GM12892 (cell line): ENCODE measurements at regions not wholly inside any gene's neighbourhood (a gene's known extent, or its start where the extent isn't known, plus 50 kb on each side); places are given as distances from the start of the nearest gene placed in this dataset.
"Not testable (repeated sequence)": the region's sequence is repeated elsewhere in the genome, so short reads cannot be mapped to it uniquely, and the experiment has no call there.

Experiments
- DNase-seq: peaks from one replicate; pipeline ENCODE4 v3.0.0; 2011; ENCODE audit not compliant: insufficient read length
- FAIRE-seq: peaks from 2 replicates; lab custom pipeline; 2011; peaks lifted over from hg19 to GRCh38; lab: Jason Lieb, UNC
- POLR2A ChIP-seq: IDR thresholded peaks from 2 replicates; pipeline ENCODE4 v1.6.1; 2011; ENCODE audit warnings: low read depth, low read length, control low read depth
- POLR2AphosphoS5 ChIP-seq: IDR thresholded peaks from 2 replicates; pipeline ENCODE4 v1.6.1; 2011; ENCODE audit warnings: low read depth, low read length, control low read depth
- TAF1 ChIP-seq: IDR thresholded peaks from 2 replicates; pipeline ENCODE4 v1.6.1; 2011; ENCODE audit warnings: low read depth, mild to moderate bottlenecking, control low read depth, low read length, borderline replicate concordance

DNA sequence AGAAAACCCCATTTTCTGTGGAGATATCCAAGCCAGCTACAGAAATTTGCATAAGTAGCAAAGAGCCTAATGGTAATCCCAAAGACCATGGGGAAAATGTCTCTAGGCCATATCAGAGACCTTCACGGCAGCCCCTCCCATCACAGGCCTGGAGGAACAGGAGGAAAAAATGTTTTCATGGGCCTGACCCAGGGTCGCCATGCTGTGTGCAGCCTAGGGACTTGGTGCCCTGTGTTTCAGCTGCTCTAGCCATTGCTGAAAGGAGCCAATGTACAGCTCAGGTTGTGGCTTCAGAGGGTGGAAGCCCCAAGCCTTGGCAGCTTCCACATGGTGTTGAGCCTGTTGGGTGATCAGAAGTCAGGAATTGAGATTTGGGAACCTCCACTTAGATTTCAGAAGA is 1150.7 kb downstream of the OTOL1 start:
- FAIRE-seq (no peak), DNase-seq (no peak)
- no peak for TF ChIP-seq POLR2A

DNA sequence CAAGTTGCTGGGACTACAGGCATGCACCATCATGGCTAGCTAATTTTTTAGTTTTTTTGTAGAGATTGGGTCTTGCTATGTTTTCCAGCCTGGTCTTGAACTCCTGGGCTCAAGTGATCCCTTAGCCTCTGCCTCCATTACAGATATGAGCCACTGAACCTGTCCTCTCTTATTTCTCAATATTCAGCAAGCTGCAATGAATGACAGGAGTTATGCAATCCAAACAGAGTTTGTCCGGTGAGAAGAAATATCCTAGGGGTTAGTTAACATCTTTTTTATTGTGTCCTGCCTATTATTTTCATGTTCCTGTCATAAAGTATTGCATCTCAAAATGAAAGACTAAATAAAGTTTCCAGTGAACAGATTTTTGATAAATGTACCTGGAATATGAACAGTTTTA is 1161.4 kb downstream of the OTOL1 start:
- TF ChIP-seq TAF1 (no peak), POLR2AphosphoS5 (no peak), POLR2A (no peak)
- DNase-seq (no peak), FAIRE-seq (no peak)

DNA sequence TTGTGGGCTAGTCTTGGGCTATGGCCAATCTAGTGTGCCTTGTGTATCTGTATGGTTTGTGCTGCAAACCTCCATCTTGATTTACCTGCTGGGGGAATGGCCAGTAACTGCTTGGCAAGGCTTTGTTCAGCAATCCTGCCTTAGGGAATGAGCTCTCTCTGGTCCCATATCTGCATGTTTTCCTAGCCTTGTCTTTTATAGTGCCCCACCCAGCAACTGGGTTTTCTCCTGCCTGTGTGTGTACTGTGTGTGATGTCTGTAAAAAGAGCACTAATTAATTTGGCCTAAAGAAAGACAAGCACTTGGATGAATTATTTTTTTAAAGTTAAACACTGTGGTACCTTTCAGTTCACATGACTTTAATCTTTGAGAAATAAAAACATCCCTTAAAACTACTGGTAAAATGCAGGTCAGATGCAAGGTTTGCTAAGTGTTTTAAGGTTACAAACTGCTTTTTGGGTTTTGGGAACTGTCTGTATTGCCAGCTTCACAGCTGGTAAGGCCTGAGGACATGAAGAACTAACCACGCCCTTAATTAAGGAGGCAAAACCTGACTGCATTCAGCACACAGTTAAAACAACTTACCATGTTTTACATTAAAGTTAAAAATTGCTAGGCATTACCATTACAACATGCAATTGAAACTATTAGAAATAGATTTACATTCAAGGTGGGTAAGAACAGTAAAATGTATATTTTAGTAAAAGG is 1169.2 kb downstream of the OTOL1 start:
- no peak for FAIRE-seq
- TF ChIP-seq POLR2AphosphoS5 (no peak), POLR2A (no peak), TAF1 (no peak)
- no peak for DNase-seq

DNA sequence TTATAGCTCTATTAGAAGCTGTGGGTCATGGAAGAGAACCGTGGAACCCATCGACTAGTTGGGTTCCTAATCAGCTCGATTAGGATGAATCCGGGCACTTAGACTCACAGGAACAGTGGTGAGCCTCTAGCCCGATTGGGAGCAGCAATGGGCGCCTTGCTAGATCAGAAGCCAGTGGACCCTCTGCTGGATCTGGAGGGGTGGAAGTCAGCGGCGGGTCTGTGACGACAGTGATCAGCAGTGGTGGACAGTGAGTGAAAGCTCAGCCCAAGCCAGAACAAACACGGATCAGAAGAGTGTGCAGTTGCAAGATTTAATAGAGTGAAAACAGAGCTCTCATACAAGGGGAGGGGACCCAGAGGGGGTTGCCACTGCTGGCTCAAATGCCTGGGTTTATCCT is 1170.2 kb downstream of the OTOL1 start:
- FAIRE-seq (no peak), DNase-seq (no peak)
- TF ChIP-seq TAF1 = no peak
- no peak for TF ChIP-seq POLR2AphosphoS5
- no peak for TF ChIP-seq POLR2A

DNA sequence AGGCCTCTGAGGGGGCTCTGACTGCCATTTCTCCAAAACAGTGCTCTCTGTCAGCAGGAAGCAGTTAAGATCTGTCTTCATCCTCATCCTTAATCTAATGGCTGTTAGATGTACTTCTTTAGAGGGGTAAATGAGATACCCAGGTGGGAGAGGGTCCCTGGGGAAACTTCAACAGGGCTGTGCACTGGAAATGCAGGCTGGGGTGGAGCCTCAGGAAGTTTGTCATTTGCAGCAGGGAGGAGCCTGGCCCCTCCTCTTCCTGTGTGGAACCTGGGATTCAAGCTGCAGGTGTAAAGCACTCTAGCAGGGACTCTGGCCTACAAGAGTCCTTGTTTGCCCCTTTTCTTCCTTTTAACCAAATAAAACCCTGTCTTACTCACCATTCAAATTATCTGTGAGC is 1173.6 kb downstream of the OTOL1 start:
- DNase-seq = no peak
- no peak for FAIRE-seq
- TF ChIP-seq POLR2A (no peak), TAF1 (no peak), POLR2AphosphoS5 (no peak)

DNA sequence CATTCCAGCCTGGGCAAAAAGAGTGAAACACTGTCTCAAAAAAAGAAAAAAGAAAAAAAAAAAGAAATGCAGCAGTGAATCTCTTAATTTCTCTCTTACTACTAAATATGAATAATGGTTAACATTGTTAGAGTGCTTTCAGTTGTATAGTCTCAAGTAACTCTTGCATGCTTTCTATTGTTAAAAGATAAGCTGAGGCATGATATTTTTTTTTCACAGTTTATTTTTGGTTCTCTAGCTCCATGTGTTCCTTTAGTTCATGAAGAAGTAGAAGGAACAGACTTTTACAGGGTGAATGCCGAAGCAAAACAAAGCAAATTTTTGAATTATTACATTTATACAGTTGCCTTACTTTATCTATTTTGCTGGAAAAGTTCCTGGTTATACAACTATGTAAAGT is 1180.9 kb downstream of the OTOL1 start:
- FAIRE-seq (no peak), DNase-seq (no peak)
- TF ChIP-seq POLR2A = no peak
- TF ChIP-seq POLR2AphosphoS5 = no peak
- TF ChIP-seq TAF1 = no peak

DNA sequence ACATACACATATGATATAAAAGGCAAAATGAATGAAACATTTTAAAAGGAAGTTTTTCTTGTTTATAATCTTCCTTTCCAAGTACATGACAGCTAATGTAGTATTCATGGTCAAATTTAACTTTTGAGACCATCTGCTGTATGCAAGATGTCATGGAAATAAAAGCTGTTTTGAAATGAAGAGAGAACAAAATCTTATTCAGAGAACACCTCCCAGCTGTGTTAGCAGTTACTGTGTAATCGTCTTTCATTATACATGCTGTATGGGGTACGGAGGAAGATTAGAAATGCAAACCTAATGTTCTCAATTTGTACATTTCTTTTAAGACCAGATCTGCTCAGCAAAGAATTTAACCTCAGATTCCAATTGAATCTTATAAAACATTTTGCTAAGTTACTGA is 1182.3 kb downstream of the OTOL1 start:
- FAIRE-seq (no peak), DNase-seq (no peak)
- TF ChIP-seq POLR2AphosphoS5 (no peak), POLR2A (no peak), TAF1 (no peak)

DNA sequence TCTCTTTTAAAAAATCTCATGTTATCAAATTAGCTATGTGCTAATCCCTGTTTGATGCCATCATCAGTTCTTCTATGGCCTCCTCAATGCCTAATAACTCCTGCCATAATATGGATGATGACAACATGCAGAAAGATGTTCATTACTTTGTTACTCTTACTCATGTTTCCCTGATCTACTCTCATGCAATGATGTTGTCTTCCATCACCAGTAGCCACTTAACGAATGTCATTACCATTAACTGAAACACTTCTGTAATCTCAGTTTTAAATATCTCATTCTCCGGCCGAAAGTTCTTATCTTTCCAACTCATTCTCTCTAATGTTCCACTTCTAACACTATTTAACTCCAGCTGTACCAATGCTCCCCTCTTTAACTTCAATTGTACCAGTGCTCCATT is 1187.7 kb downstream of the OTOL1 start:
- TF ChIP-seq POLR2AphosphoS5 (no peak), POLR2A (no peak), TAF1 (no peak)
- DNase-seq = no peak
- no peak for FAIRE-seq

DNA sequence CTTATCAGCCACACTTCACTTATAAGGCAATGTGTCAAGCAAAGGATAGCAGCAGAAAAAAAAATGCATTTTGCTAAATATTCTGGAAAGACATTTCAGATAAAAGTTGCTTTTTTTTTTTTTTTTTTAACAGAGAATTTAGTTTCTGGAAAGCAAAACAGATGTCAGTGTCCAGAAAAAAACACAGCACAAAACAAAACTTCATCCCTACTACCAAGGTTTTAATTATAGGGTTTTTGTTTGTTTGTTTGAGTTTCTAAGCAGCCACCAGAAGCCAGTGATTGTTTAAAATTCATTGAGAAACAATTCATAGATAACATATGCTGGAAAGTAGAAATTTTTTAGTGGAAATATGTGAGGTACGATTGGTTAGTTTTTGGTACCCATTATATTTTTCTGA is 1202.7 kb downstream of the OTOL1 start:
- DNase-seq = no peak
- FAIRE-seq = no peak
- TF ChIP-seq TAF1 (no peak), POLR2A (no peak), POLR2AphosphoS5 (no peak)

DNA sequence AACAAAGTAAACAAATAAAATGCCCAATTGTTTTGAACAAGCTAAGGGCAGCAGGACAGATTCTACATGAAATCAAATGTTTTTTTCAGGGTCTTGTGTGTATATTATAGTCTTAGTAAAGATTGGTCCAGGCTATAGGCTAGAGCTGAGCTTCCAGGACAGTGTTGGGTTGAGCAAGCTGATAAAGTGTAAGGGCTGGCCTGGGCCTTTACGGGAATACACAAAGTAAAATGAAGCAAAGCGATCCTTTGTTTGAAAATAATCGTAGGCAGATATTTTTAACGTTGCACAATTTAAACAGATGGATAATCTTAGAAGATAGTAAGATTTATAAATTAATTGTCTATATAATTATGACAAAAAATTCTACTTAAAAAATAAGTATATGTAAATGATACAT is 1204.6 kb downstream of the OTOL1 start:
- FAIRE-seq = no peak

DNA sequence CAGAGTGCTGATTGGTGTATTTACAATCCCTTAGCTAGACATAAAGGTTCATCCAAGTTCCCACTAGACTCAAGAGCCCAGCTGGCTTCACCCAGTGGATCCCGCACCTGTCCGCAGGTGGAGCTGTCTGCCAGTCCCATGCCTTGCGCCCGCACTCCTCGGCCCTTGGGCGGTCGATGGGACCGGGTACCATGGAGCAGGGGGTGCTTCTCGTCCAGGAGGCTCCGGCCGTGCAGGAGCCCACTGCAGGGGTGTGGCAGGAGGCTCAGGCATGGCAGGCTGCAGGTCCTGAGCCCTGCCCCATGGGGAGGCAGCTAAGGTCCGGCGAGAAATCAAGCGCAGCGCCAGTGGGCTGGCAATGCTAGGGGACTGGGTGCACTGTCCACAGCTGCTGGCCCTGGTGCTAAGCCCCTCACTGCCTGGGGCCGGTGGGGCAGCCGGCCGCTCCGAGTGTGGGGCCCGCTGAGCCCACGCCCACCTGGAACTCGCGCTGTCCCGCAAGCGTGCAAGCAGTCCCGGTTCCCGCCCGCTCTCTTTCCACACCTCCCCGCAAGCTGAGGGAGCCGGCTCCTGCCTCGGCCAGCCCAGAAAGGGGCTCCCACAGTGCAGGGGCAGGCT is 1206.3 kb downstream of the OTOL1 start:
- FAIRE-seq = no peak
- TF ChIP-seq POLR2A (no peak), POLR2AphosphoS5 (no peak), TAF1 (no peak)
- DNase-seq = no peak

More for the DNA sequence above, 1204.6 kb downstream of the OTOL1 start:
- DNase-seq = no peak
- TF ChIP-seq POLR2AphosphoS5 (no peak), TAF1 (no peak), POLR2A (no peak)

DNA sequence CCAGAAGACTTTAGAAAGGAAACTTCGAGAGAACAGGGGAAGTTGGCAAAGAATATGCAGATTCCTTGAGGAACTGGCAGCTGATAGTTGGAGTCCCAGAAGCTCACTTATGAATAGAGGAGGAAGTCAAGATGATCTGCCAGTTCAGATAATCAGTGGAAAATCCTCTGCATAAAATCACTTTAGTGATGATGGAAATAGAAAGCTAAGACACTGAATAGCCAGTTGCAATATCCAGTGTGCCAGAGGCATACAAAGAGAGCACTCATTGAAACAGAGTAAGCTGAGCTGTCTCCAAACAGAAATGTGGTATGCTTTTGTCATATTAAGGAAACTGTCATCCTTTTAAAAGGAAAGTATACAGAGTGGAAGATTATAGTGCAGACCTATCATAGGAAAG is 1207.6 kb downstream of the OTOL1 start:
- TF ChIP-seq POLR2AphosphoS5 (no peak), TAF1 (no peak), POLR2A (no peak)
- no peak for FAIRE-seq
- no peak for DNase-seq

DNA sequence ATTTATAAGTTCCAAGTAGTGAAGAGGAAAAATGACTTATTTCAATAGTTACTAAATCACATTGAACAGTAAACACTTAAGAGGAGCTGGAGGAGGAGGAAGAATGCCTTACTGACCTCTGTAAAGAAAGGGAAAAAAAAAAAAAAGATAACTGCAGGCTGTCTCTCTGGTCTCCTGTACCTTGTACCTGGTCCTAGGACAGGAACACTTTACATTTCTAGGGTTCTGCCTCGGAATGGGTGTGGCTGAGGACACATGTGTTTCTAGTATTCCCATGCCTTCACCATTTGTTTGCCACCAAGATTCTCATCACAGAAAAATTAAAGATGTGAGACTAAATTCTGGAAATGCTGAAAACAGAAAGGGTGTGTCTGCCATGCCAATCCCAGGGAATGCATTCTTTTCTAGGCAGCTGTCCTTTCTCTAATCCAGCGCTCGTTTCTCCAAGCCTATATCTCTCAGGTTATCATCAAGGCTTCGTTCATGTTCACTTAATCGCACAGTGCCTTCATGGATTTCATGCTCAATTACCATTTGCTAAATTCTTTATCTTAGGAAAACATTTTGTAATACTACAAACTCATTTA is 1208.3 kb downstream of the OTOL1 start:
- DNase-seq (no peak), FAIRE-seq (no peak)
- TF ChIP-seq POLR2AphosphoS5 (no peak), TAF1 (no peak), POLR2A (no peak)

DNA sequence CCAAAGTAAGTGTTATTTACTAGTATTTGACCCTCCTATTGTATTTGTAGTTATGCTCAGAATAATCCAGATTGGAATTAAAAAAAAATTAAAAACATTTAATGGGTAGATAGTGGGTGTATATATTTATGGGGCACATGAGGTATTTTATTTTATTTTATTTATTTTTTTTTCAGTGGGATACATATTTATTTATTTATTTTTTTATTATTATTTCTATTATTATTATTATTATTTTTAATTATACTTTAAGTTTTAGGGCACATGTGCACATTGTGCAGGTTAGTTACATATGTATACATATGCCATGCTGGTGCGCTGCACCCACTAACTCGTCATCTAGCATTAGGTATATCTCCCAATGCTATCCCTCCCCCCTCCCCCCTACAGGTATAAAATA is 1211.8 kb downstream of the OTOL1 start:
- not testable (repeated sequence) for FAIRE-seq, DNase-seq

DNA sequence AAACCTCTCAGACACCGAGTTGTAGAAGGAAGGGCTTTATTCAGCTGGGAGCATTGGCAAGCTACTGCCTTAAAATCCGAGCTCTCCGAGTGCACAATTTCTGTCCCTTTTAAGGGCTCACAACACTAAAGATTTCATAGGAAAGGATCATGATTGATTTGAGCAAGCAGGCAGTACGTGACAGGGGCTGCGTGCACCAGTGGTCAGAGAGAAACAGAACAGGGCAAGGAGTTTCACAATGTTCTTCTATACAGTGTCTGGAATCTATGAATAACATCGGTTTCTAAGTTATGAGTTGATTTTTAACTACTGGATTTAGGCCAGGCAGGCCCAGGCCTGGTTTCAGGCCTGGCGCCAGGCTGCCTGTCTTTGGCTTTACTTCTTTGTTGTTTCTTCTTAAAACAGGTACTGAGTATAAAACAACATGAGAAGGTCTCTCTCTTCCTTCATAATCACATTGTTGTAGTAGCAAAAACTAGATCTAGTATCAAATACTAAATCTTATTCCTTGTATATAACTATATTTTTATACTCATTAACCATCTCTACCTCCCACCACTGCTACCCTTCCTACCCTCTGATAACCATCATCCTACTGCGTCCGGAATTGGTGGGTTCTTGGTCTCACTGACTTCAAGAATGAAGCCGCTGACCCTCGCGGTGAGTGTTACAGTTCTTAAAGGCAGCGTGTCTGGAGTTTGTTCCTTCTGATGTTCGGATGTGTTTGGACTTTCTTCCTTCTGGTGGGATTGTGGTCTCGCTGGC is 1212.5 kb downstream of the OTOL1 start:
- FAIRE-seq, DNase-seq: not testable (repeated sequence)
